Breast epithelium (tissue), 3 donors: ENCODE measurements at regions not wholly inside any gene's neighbourhood (a gene's known extent, or its start where the extent isn't known, plus 50 kb on each side); places are given as distances from the start of the nearest gene placed in this dataset.

ENCODE experiments used
- CTCF ChIP-seq, 3 donors: fragments of 450-650 bp; IDR thresholded peaks; one replicate each; pipeline ENCODE4 v1.5.1; 2016 to 2017; ENCODE audit warnings: antibody characterized with exemption in 3 of 3, mild to moderate bottlenecking in 3 of 3, moderate library complexity in 3 of 3
- POLR2A ChIP-seq: fragments of 450-650 bp; IDR thresholded peaks from one replicate; pipeline ENCODE4 v1.6.1; 2016; ENCODE audit warnings: antibody characterized with exemption, mild to moderate bottlenecking, moderate library complexity

- TF ChIP-seq CTCF (IDR thresholded peaks at IDR 0.05) (no peak), POLR2A (no peak)
Measured at GRCh38 chr10:29389935-29390334, 101.1 kb downstream of the LYZL1 start.
